Neural cell (in vitro differentiated cells): ENCODE measurements at regions not wholly inside any gene's neighbourhood (a gene's known extent, or its start where the extent isn't known, plus 50 kb on each side); places are given as distances from the start of the nearest gene placed in this dataset.

Experiments used
- EP300 ChIP-seq: fragments of 450-650 bp; conservative IDR thresholded peaks from 2 replicates; pipeline ENCODE4 v1.6.1; 2014; ENCODE audit warnings: antibody characterized with exemption, mild to moderate bottlenecking, moderate library complexity; ENCODE audit not compliant: poor library complexity, severe bottlenecking
- EZH2 ChIP-seq: fragments of 200-600, 300-800 bp; shearing (Covaris generic), sonication (generic); IDR thresholded peaks from 2 replicates; pipeline ENCODE4 v1.6.1; 2014; ENCODE audit warnings: antibody characterized with exemption, low read length, borderline replicate concordance, mild to moderate bottlenecking; ENCODE audit not compliant: insufficient read depth, poor library complexity, severe bottlenecking
- MXI1 ChIP-seq: fragments of 450-650 bp; conservative IDR thresholded peaks from 2 replicates; pipeline ENCODE4 v1.6.1; 2014; ENCODE audit warnings: antibody characterized with exemption, mild to moderate bottlenecking; ENCODE audit not compliant: poor library complexity, severe bottlenecking
- POLR2AphosphoS5 ChIP-seq: IDR thresholded peaks from 2 replicates; pipeline ENCODE4 v1.6.1; 2012
- RAD21 ChIP-seq: fragments of 450-650 bp; conservative IDR thresholded peaks from 2 replicates; pipeline ENCODE4 v1.6.1; 2014; ENCODE audit warnings: antibody characterized with exemption, mild to moderate bottlenecking, moderate library complexity
- SMC3 ChIP-seq: fragments of 450-650 bp; conservative IDR thresholded peaks from 2 replicates; pipeline ENCODE4 v1.6.1; 2014; ENCODE audit warnings: antibody characterized with exemption, mild to moderate bottlenecking, moderate library complexity; ENCODE audit not compliant: poor library complexity
- TAF1 ChIP-seq: IDR thresholded peaks from 2 replicates; pipeline ENCODE4 v1.6.1; 2012; ENCODE audit warnings: low read depth
- TF ChIP-seq, protein P1 (sequence below): fragments of 450-650 bp; IDR thresholded peaks from 2 replicates; pipeline ENCODE4 v1.5.1; 2014; ENCODE audit warnings: antibody characterized with exemption, mild to moderate bottlenecking, moderate library complexity; ENCODE audit not compliant: poor library complexity, severe bottlenecking
- TF ChIP-seq, protein P2 (sequence below): IDR thresholded peaks from 2 replicates; pipeline ENCODE4 v1.6.1; 2012; ENCODE audit warnings: borderline replicate concordance

DNA sequence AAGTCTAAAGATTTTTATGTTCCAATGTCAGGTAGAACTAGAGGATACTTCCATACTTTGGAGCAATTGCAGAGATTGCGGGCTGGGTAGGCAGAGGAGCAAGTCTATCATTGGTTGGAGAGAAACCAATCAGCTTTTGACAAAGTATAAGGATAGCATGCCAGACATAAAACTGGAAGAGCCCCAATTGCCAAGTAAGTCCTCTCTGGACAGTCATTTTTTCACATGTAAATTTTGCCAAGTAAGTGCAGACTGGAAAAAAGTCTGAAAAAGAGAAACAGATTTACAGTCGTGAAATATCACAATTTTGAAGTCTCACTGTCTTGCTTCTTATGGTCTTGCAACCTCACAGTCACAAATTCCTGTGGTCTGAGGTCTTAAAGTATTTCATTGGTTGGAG is 131.4 kb upstream of the C21orf91 start:
- TF ChIP-seq, protein P1, sequence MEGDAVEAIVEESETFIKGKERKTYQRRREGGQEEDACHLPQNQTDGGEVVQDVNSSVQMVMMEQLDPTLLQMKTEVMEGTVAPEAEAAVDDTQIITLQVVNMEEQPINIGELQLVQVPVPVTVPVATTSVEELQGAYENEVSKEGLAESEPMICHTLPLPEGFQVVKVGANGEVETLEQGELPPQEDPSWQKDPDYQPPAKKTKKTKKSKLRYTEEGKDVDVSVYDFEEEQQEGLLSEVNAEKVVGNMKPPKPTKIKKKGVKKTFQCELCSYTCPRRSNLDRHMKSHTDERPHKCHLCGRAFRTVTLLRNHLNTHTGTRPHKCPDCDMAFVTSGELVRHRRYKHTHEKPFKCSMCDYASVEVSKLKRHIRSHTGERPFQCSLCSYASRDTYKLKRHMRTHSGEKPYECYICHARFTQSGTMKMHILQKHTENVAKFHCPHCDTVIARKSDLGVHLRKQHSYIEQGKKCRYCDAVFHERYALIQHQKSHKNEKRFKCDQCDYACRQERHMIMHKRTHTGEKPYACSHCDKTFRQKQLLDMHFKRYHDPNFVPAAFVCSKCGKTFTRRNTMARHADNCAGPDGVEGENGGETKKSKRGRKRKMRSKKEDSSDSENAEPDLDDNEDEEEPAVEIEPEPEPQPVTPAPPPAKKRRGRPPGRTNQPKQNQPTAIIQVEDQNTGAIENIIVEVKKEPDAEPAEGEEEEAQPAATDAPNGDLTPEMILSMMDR = no peak
- TF ChIP-seq POLR2AphosphoS5 (no peak), EZH2 (no peak), TAF1 (no peak), EP300 (no peak), RAD21 (no peak), SMC3 (no peak), MXI1 (no peak)
- TF ChIP-seq, protein P2, sequence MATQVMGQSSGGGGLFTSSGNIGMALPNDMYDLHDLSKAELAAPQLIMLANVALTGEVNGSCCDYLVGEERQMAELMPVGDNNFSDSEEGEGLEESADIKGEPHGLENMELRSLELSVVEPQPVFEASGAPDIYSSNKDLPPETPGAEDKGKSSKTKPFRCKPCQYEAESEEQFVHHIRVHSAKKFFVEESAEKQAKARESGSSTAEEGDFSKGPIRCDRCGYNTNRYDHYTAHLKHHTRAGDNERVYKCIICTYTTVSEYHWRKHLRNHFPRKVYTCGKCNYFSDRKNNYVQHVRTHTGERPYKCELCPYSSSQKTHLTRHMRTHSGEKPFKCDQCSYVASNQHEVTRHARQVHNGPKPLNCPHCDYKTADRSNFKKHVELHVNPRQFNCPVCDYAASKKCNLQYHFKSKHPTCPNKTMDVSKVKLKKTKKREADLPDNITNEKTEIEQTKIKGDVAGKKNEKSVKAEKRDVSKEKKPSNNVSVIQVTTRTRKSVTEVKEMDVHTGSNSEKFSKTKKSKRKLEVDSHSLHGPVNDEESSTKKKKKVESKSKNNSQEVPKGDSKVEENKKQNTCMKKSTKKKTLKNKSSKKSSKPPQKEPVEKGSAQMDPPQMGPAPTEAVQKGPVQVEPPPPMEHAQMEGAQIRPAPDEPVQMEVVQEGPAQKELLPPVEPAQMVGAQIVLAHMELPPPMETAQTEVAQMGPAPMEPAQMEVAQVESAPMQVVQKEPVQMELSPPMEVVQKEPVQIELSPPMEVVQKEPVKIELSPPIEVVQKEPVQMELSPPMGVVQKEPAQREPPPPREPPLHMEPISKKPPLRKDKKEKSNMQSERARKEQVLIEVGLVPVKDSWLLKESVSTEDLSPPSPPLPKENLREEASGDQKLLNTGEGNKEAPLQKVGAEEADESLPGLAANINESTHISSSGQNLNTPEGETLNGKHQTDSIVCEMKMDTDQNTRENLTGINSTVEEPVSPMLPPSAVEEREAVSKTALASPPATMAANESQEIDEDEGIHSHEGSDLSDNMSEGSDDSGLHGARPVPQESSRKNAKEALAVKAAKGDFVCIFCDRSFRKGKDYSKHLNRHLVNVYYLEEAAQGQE = no peak
